HG03196 (cell line): ENCODE measurements at regions not wholly inside any gene's neighbourhood (a gene's known extent, or its start where the extent isn't known, plus 50 kb on each side); places are given as distances from the start of the nearest gene placed in this dataset.

ENCODE experiments used
- ATAC-seq: cut with Tn5 transposase; IDR thresholded peaks from one replicate; pipeline ENCODE4 v1.9.1; 2021; ENCODE audit not compliant: unreplicated experiment

- ATAC-seq = peak; percentile 64
Observed at GRCh38 chr3:186413615-186414415, 51.8 kb upstream of the DGKG start.

DNA sequence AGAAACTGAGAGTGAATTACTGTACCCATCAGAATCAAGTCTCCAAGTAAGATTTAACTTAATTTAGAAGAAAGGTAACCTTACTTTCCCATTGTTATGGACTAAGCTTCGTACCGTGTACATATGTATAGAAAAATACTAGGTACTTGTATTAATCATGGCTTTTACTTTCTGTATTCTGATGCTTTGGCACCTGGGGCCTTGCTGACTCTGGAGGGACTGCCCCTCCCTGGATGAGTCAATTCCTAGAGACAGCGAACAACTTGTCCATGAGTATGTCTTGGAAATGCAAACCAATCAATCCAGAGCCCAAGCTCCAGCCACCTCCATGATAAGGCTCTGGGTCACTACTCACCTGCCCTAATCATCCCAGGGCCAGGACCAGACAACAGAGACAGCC, 50.0 kb upstream of the DGKG start:
- no peak for ATAC-seq
